MCF 10A (cell line): ENCODE measurements at regions not wholly inside any gene's neighbourhood (a gene's known extent, or its start where the extent isn't known, plus 50 kb on each side); places are given as distances from the start of the nearest gene placed in this dataset.

Source experiments
- BruUV-seq: library from RNA; stranded (reverse); fragments of 400-500 nt; replicated peaks from 2 replicates; lab custom pipeline; 2021; lab: Mats Ljungman, UMichigan
- CTCF ChIA-PET: fragments of 300-600 bp; sonication (Branson Sonifier 250); formaldehyde crosslinking; extraction: SDS; loops from one replicate; lab custom pipeline; 2021; ENCODE audit warnings: antibody characterized with exemption, inconsistent platforms; lab: Yijun Ruan, JAX
- POLR2A ChIA-PET: fragments of 300-600, 350-650 bp; sonication (Branson Sonifier 250); formaldehyde crosslinking; extraction: SDS; loops from one replicate; lab custom pipeline; 2020; ENCODE audit warnings: antibody characterized with exemption, inconsistent platforms; lab: Yijun Ruan, JAX
- DNase-seq: peaks from one replicate; pipeline ENCODE4 v3.0.0-alpha.2; 2018; ENCODE audit not compliant: unreplicated experiment
- H3K27ac Mint-ChIP-seq: one replicate; pipeline ENCODE4 v1.8.0; 2022; ENCODE audit warnings: mild to moderate bottlenecking, low read depth, mixed read lengths; ENCODE audit not compliant: unreplicated experiment
- H3K27me3 Mint-ChIP-seq: one replicate; pipeline ENCODE4 v1.8.0; 2022; ENCODE audit warnings: mixed read lengths; ENCODE audit not compliant: insufficient read depth, unreplicated experiment
- H3K36me3 Mint-ChIP-seq: one replicate; pipeline ENCODE4 v1.8.0; 2022; ENCODE audit warnings: mild to moderate bottlenecking, moderate library complexity, mixed read lengths; ENCODE audit not compliant: insufficient read depth, unreplicated experiment
- H3K4me1 Mint-ChIP-seq: one replicate; pipeline ENCODE4 v1.8.0; 2022; ENCODE audit warnings: mixed read lengths; ENCODE audit not compliant: insufficient read depth, unreplicated experiment
- H3K4me3 Mint-ChIP-seq: one replicate; pipeline ENCODE4 v1.8.0; 2022; ENCODE audit warnings: mild to moderate bottlenecking, moderate library complexity, mixed read lengths; ENCODE audit not compliant: unreplicated experiment
- H3K9me3 Mint-ChIP-seq: one replicate; pipeline ENCODE4 v1.8.0; 2022; ENCODE audit warnings: mixed read lengths; ENCODE audit not compliant: unreplicated experiment
- CTCF ChIP-seq: fragments of 200-600 bp; IDR thresholded peaks from one replicate; pipeline ENCODE4 v1.8.0; 2022; ENCODE audit warnings: antibody characterized with exemption, mild to moderate bottlenecking; ENCODE audit not compliant: unreplicated experiment
- intact Hi-C: fragments of 100-400 bp; cut with micrococcal nuclease; formaldehyde crosslinking; loops from 2 replicates; pipeline ENCODE4 v1.14.1; 2022

- H3K9me3 Mint-ChIP-seq, result no peaks in the 10 kb centered on the region
These were observed 195.5 kb upstream of the KITLG start for GRCh38 chr12:88775742-88776151.

GRCh38 chr12:88767699-88768098 lies 187.4 kb upstream of the KITLG start:
- no peak for TF ChIP-seq CTCF
- no peaks in the 10 kb centered on the region for H3K9me3 Mint-ChIP-seq
- no peak overlapping the region for H3K4me3 Mint-ChIP-seq
- intact Hi-C loops, result no loop called here
- no peaks in the 10 kb centered on the region for H3K27me3 Mint-ChIP-seq
- ChIA-PET POLR2A (interaction anchor here (0.7 kb wide), 1 partner anchor 17 kb away, joined by 3 read pairs; no protein-coding TSS in a partner anchor), CTCF (no interaction called here)
- H3K4me1 Mint-ChIP-seq, result no peaks in the 10 kb centered on the region
- no peak overlapping the region for H3K27ac Mint-ChIP-seq
- DNase-seq, result no peak
- no peaks in the 10 kb centered on the region for H3K36me3 Mint-ChIP-seq
- no TSS peak for BruUV-seq

More at GRCh38 chr12:88775742-88776151, 195.5 kb upstream of the KITLG start:
- Mint-ChIP-seq H3K36me3 (no peaks in the 10 kb centered on the region), H3K4me3 (no peak overlapping the region), H3K4me1 (no peaks in the 10 kb centered on the region), H3K27ac (no peak overlapping the region), H3K27me3 (no peaks in the 10 kb centered on the region)
- no peak for TF ChIP-seq CTCF
- no peak for DNase-seq
- ChIA-PET CTCF (no interaction called here), POLR2A (no interaction called here)
- no TSS peak for BruUV-seq
- intact Hi-C loops, result no loop called here

- H3K9me3 Mint-ChIP-seq, result no peaks in the 10 kb centered on the region
- POLR2A ChIA-PET, result interaction anchor here (1.2 kb wide), 1 partner anchor 14 kb away, joined by 4 read pairs; no protein-coding TSS in a partner anchor
- no peak for DNase-seq
- no peaks in the 10 kb centered on the region for H3K4me1 Mint-ChIP-seq
- no peak overlapping the region for H3K27ac Mint-ChIP-seq
- H3K4me3 Mint-ChIP-seq, result no peak overlapping the region
- TF ChIP-seq CTCF, result no peak
- H3K36me3 Mint-ChIP-seq, result no peaks in the 10 kb centered on the region
- no peaks in the 10 kb centered on the region for H3K27me3 Mint-ChIP-seq
- intact Hi-C loops, result no loop called here
- no TSS peak for BruUV-seq
- CTCF ChIA-PET, result interaction anchor here (1.7 kb wide), 1 partner anchor 228 kb away, joined by 3 read pairs; no protein-coding TSS in a partner anchor
These were observed 184.7 kb upstream of the KITLG start for GRCh38 chr12:88764781-88765480.

- ChIA-PET POLR2A (no interaction called here), CTCF (interaction anchor here (1.7 kb wide), 1 partner anchor 229 kb away, joined by 3 read pairs; no protein-coding TSS in a partner anchor)
- H3K9me3 Mint-ChIP-seq, result no peaks in the 10 kb centered on the region
- TF ChIP-seq CTCF, result no peak
- no peak for DNase-seq
- H3K27me3 Mint-ChIP-seq, result no peaks in the 10 kb centered on the region
- H3K4me3 Mint-ChIP-seq, result no peak overlapping the region
- intact Hi-C loops, result no loop called here
- no peaks in the 10 kb centered on the region for H3K4me1 Mint-ChIP-seq
- H3K36me3 Mint-ChIP-seq, result no peaks in the 10 kb centered on the region
- BruUV-seq, result no TSS peak
- no peak overlapping the region for H3K27ac Mint-ChIP-seq
These were observed 183.3 kb upstream of the KITLG start for GRCh38 chr12:88763536-88764100.
